OCI-LY3 (cell line): ENCODE measurements at regions not wholly inside any gene's neighbourhood (a gene's known extent, or its start where the extent isn't known, plus 50 kb on each side); places are given as distances from the start of the nearest gene placed in this dataset.
"Not testable (repeated sequence)": the region's sequence is repeated elsewhere in the genome, so short reads cannot be mapped to it uniquely, and the experiment has no call there.

Experiments used
- H2AFZ ChIP-seq: fragments of 200-600, 300-600 bp; shearing (Covaris generic); 2 replicates; pipeline ENCODE4 v1.6.0; 2014; ENCODE audit warnings: antibody characterized with exemption, low read depth, low read length
- H3K27ac ChIP-seq: fragments of 200-600, 300-600 bp; sonication (generic); 2 replicates; pipeline ENCODE4 v1.5.1; 2014; ENCODE audit warnings: mild to moderate bottlenecking, low read length, moderate library complexity, mixed read lengths
- H3K27me3 ChIP-seq: fragments of 200-600, 300-600 bp; sonication (generic); 2 replicates; pipeline ENCODE4 v1.6.1; 2014; ENCODE audit warnings: low read depth, low read length, mixed read lengths
- H3K36me3 ChIP-seq: fragments of 200-600, 300-600 bp; sonication (generic); replicated peaks from 2 replicates; pipeline ENCODE3; 2014; ENCODE audit warnings: low read depth, low read length, mixed read lengths
- H3K4me1 ChIP-seq: fragments of 300-600, 200-600 bp; sonication (generic); 2 replicates; pipeline ENCODE4 v1.6.1; 2014; ENCODE audit warnings: low read length, mixed read lengths
- H3K4me2 ChIP-seq: fragments of 200-600, 300-600 bp; sonication (generic); 2 replicates; pipeline ENCODE4 v1.6.1; 2014; ENCODE audit warnings: low read length, mixed read lengths
- H3K4me3 ChIP-seq: fragments of 300-600, 200-600 bp; sonication (generic); 2 replicates; pipeline ENCODE4 v1.5.1; 2014; ENCODE audit warnings: antibody characterized with exemption, mild to moderate bottlenecking, low read length, moderate library complexity
- H3K79me2 ChIP-seq: fragments of 300-600, 200-600 bp; shearing (Covaris generic); 2 replicates; pipeline ENCODE4 v1.6.1; 2014; ENCODE audit warnings: mild to moderate bottlenecking, low read length, mixed read lengths
- H3K9ac ChIP-seq: fragments of 300-600, 200-600 bp; shearing (Covaris generic); 2 replicates; pipeline ENCODE4 v1.6.0; 2014; ENCODE audit warnings: mild to moderate bottlenecking, low read length, moderate library complexity
- H3K9me3 ChIP-seq: fragments of 200-600, 300-600 bp; shearing (Covaris generic); 2 replicates; pipeline ENCODE4 v1.6.1; 2014; ENCODE audit warnings: low read length, mixed read lengths; ENCODE audit not compliant: insufficient read depth
- H4K20me1 ChIP-seq: fragments of 200-600, 300-600 bp; sonication (generic); 2 replicates; pipeline ENCODE4 v1.6.1; 2016; ENCODE audit warnings: low read length, mixed read lengths; ENCODE audit not compliant: insufficient read depth
- CTCF ChIP-seq: fragments of 200-600, 300-600 bp; sonication (generic); IDR thresholded peaks from 2 replicates; pipeline ENCODE4 v1.5.1; 2014; ENCODE audit warnings: antibody characterized with exemption, low read length, low read depth
- EZH2phosphoT487 ChIP-seq: fragments of 200-600 bp; shearing (Covaris generic); IDR thresholded peaks from 2 replicates; pipeline ENCODE4 v1.6.1; 2018; ENCODE audit warnings: antibody characterized with exemption, mixed run types, low read depth

GRCh38 chr18:14963246-14963645 is 215.3 kb downstream of the ANKRD30B start:
- Histone ChIP-seq H3K36me3 (no peaks in the 10 kb centered on the region), H3K27me3 (no peaks in the 10 kb centered on the region), H3K4me3 (no peak overlapping the region), H3K27ac (no peak overlapping the region), H3K9ac (no peak overlapping the region), H3K4me2 (no peak overlapping the region), H3K4me1 (no peaks in the 10 kb centered on the region), H4K20me1 (no peaks in the 10 kb centered on the region), H3K9me3 (no peaks in the 10 kb centered on the region), H3K79me2 (no peaks in the 10 kb centered on the region), H2AFZ (no peak overlapping the region)
- TF ChIP-seq EZH2phosphoT487 (no peak), CTCF (no peak)

GRCh38 chr18:14964002-14964401 is 216.0 kb downstream of the ANKRD30B start:
- Histone ChIP-seq H3K79me2 (no peaks in the 10 kb centered on the region), H2AFZ (no peak overlapping the region), H3K4me2 (no peak overlapping the region), H4K20me1 (no peaks in the 10 kb centered on the region), H3K9me3 (no peaks in the 10 kb centered on the region), H3K27me3 (no peaks in the 10 kb centered on the region), H3K9ac (no peak overlapping the region), H3K4me3 (no peak overlapping the region), H3K4me1 (peaks cover under 1% of the 10 kb centered on the region; the same call in 1 of the 2 replicates), H3K27ac (no peak overlapping the region), H3K36me3 (no peaks in the 10 kb centered on the region)
- TF ChIP-seq EZH2phosphoT487 (no peak), CTCF (no peak)

GRCh38 chr18:14964406-14964805 is 216.4 kb downstream of the ANKRD30B start:
- Histone ChIP-seq H3K27me3 (no peaks in the 10 kb centered on the region), H3K9ac (no peak overlapping the region), H3K4me1 (peaks cover 5% of the 10 kb centered on the region; the same call in 1 of the 2 replicates), H2AFZ (no peak overlapping the region), H3K9me3 (no peaks in the 10 kb centered on the region), H3K36me3 (no peaks in the 10 kb centered on the region), H3K4me3 (no peak overlapping the region), H3K79me2 (no peaks in the 10 kb centered on the region), H4K20me1 (no peaks in the 10 kb centered on the region), H3K4me2 (no peak overlapping the region), H3K27ac (no peak overlapping the region)
- no peak for TF ChIP-seq EZH2phosphoT487
- no peak for TF ChIP-seq CTCF

GRCh38 chr18:14964976-14965375 is 217.0 kb downstream of the ANKRD30B start:
- H3K9me3 ChIP-seq, H4K20me1 ChIP-seq, H3K79me2 ChIP-seq, H3K9ac ChIP-seq, H2AFZ ChIP-seq, H3K4me2 ChIP-seq, H3K27me3 ChIP-seq, H3K36me3 ChIP-seq, H3K27ac ChIP-seq, H3K4me3 ChIP-seq: not testable (repeated sequence)
- H3K4me1 ChIP-seq = peaks cover 11% of the 10 kb centered on the region; the same call in 1 of the 2 replicates

- H3K27ac ChIP-seq = no peak overlapping the region
- no peaks in the 10 kb centered on the region for H3K79me2 ChIP-seq
- H4K20me1 ChIP-seq = no peaks in the 10 kb centered on the region
- H3K36me3 ChIP-seq = no peaks in the 10 kb centered on the region
- no peak overlapping the region for H3K4me2 ChIP-seq
- no peak for TF ChIP-seq EZH2phosphoT487
- no peak for TF ChIP-seq CTCF
- no peak overlapping the region for H3K4me3 ChIP-seq
- no peak overlapping the region for H3K9ac ChIP-seq
- no peaks in the 10 kb centered on the region for H3K27me3 ChIP-seq
- peaks cover 12% of the 10 kb centered on the region; the same call in 1 of the 2 replicates for H3K4me1 ChIP-seq
- no peaks in the 10 kb centered on the region for H3K9me3 ChIP-seq
- no peak overlapping the region for H2AFZ ChIP-seq
These were observed 217.6 kb downstream of the ANKRD30B start for GRCh38 chr18:14965553-14965952.

GRCh38 chr18:14967246-14967645 is 219.3 kb downstream of the ANKRD30B start:
- H3K4me1 ChIP-seq = peaks cover 12% of the 10 kb centered on the region; the same call in 1 of the 2 replicates
- H3K79me2 ChIP-seq, H3K27ac ChIP-seq, H3K4me2 ChIP-seq, H3K36me3 ChIP-seq, H3K9ac ChIP-seq, H3K27me3 ChIP-seq, H3K4me3 ChIP-seq, H4K20me1 ChIP-seq, H2AFZ ChIP-seq, H3K9me3 ChIP-seq: not testable (repeated sequence)
